COLO668 (cell line): ENCODE measurements at regions not wholly inside any gene's neighbourhood (a gene's known extent, or its start where the extent isn't known, plus 50 kb on each side); places are given as distances from the start of the nearest gene placed in this dataset.

Experiments
- DNase-seq: peaks from one replicate; lab custom pipeline; 2025; ENCODE audit not compliant: unreplicated experiment; lab: John Stamatoyannopoulos, UW

DNA sequence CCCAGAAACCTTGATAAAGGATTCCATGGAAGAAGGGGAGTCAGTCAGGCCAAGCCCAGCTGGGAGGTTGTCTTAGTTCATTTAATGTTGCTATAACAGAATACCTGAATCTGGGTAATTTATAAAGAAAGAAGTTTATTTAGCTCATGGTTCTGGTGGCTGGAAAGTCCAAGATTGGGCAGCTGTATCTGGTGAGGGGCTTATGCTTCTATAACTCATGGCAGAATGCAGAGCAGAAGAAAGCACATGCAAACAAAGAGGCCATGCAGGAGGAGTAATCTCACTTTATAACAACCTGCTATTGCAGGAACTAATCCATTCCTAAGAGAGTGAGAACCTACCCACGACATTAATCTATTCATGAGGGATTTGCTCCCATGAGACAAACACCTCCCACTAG, 54.2 kb upstream of the ANKRD1 start:
- DNase-seq = no peak

- no peak for DNase-seq
Measured at GRCh38 chr10:90977162-90977854, 56.4 kb upstream of the ANKRD1 start.

- DNase-seq = no peak
Measured at GRCh38 chr10:90977855-90978486, 57.1 kb upstream of the ANKRD1 start.

GRCh38 chr10:90982406-90983008, 61.6 kb upstream of the ANKRD1 start:
- no peak for DNase-seq

- DNase-seq = no peak
Measured at GRCh38 chr10:90983914-90984549, 63.1 kb upstream of the ANKRD1 start.

GRCh38 chr10:90984898-90985297, 64.0 kb upstream of the ANKRD1 start:
- no peak for DNase-seq

- DNase-seq = no peak
Measured at GRCh38 chr10:90985321-90985933, 64.5 kb upstream of the ANKRD1 start.

DNA sequence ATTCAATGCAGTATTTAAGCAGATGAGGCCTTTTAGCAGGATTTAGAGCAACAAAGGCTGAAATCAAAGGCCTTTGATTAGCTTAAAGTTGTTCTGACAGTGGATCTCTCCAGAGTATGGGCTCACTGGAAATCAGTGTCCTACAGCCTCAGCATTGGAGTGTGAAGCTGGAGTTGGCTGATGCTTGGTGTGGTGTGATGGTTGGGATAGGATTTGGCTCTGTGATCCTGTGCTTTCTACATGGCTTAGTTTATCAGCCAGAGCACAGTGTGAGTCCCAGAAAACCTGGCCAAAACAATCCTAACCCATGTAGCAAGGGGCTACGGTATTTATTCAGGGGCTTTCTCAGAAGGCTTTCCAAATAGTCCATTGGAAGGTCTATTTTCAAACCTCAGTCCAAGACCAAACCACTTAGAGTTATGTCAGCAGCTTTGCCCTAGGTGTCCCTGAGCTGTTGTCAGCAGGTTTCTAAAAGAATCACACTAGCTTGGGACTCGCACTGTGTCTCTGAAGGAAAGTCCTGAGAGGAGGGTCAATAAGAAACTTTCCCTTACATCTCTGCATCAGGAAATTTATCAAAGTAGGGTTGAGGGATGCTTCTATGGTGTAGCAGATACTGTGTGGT, 65.4 kb upstream of the ANKRD1 start:
- no peak for DNase-seq

GRCh38 chr10:90986870-90987269, 66.0 kb upstream of the ANKRD1 start:
- DNase-seq = no peak

- DNase-seq = no peak
Measured at GRCh38 chr10:90987383-90987782, 66.5 kb upstream of the ANKRD1 start.

DNA sequence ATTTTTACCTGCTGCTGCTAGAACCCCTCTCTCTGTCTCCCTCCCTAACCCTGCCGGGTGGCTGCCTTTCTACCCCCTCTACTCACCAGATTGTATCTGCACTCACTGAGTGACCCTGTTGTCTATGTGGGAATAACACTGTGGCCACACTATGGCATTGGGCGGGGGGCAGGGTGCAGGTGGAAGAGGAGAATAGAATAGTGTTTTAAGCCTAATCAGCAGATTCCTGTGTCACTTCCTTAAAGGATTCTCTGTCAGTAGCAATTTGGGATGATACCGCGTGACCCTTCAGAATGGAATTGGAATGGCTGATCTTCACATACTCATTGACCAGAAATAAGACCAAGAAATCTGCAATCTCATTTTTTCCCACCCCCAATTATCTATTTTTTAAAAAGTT, 67.1 kb upstream of the ANKRD1 start:
- no peak for DNase-seq

DNA sequence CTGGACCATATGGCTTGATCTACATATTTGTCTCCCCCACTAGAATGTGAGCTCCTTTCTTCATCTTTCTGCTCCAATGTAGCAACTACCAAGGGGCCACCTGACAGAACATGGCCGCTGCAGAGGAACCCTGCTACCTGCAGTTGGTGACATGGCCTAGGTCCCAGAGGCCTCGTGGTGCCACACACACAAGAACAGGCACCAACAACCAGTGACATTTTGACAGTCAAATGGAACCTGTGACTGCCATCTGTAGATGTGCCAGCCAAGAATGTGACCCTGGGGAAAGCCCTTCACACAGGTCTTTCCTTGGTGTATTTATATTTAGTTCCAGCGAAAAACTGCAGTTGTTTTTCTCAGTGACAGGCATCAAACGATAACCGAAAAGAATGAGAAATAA, 67.9 kb upstream of the ANKRD1 start:
- no peak for DNase-seq

GRCh38 chr10:90989378-90989777, 68.5 kb upstream of the ANKRD1 start:
- no peak for DNase-seq

- DNase-seq = no peak
Measured at GRCh38 chr10:90992462-90992861, 71.6 kb upstream of the ANKRD1 start.

- no peak for DNase-seq
Measured at GRCh38 chr10:90993340-90993739, 72.5 kb upstream of the ANKRD1 start.

DNA sequence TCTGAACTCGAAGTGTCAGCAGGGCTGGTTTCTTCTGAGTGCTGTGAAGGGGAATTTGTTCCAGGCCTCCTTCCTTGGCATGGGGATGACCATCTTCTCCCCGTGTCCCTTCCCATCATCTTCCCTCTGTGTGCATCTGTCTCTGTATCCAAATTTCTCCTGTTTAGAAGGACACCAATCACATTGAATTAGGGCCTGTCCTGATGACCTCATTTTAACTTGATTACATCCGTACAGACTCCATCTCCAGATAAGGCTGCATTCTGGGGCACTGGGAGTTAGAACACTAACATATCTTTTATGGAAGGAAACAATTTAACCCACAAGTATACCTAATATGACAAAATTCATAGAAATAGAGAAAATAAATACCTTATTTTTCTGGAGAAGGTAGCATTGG, 76.8 kb upstream of the ANKRD1 start:
- DNase-seq = no peak

- DNase-seq = no peak
Measured at GRCh38 chr10:90998733-90999511, 78.0 kb upstream of the ANKRD1 start.

- no peak for DNase-seq
Measured at GRCh38 chr10:90999512-91000172, 78.8 kb upstream of the ANKRD1 start.

GRCh38 chr10:91000470-91000869, 79.6 kb upstream of the ANKRD1 start:
- DNase-seq = no peak

- no peak for DNase-seq
Measured at GRCh38 chr10:91000985-91001384, 80.1 kb upstream of the ANKRD1 start.
